LHCN-M2 (cell line): ENCODE measurements at regions not wholly inside any gene's neighbourhood (a gene's known extent, or its start where the extent isn't known, plus 50 kb on each side); places are given as distances from the start of the nearest gene placed in this dataset.
A peak's percentile ranks its signal among the peaks of the same experiment; 100 is the strongest.
"Not testable (repeated sequence)": the region's sequence is repeated elsewhere in the genome, so short reads cannot be mapped to it uniquely, and the experiment has no call there.

Source experiments
- DNase-seq: peaks from one replicate; pipeline ENCODE4 v3.0.0-alpha.2; 2012; ENCODE audit warnings: low read depth

- DNase-seq, result no peak
Observed at GRCh38 chr6:816510-817084, 123.7 kb upstream of the EXOC2 start.

- DNase-seq, result peak; percentile 6
Observed at GRCh38 chr6:815348-815738, 122.4 kb upstream of the EXOC2 start.

- no peak for DNase-seq
Observed at GRCh38 chr6:814378-815347, 121.7 kb upstream of the EXOC2 start.

- no peak for DNase-seq
Observed at GRCh38 chr6:811831-812230, 118.9 kb upstream of the EXOC2 start.

GRCh38 chr6:811191-811590, 118.3 kb upstream of the EXOC2 start:
- DNase-seq, result no peak

- no peak for DNase-seq
Observed at GRCh38 chr6:804771-805170, 111.8 kb upstream of the EXOC2 start.

- no peak for DNase-seq
Observed at GRCh38 chr6:804317-804716, 111.4 kb upstream of the EXOC2 start.

- no peak for DNase-seq
Observed at GRCh38 chr6:803191-803977, 110.4 kb upstream of the EXOC2 start.

GRCh38 chr6:802701-803100, 109.8 kb upstream of the EXOC2 start:
- no peak for DNase-seq

GRCh38 chr6:802223-802622, 109.3 kb upstream of the EXOC2 start:
- DNase-seq, result not testable (repeated sequence)

- DNase-seq, result no peak
Observed at GRCh38 chr6:799769-800168, 106.8 kb upstream of the EXOC2 start.

GRCh38 chr6:797479-798077, 104.6 kb upstream of the EXOC2 start:
- DNase-seq, result peak; percentile 35

- DNase-seq, result no peak
Observed at GRCh38 chr6:795046-795685, 102.2 kb upstream of the EXOC2 start.

- no peak for DNase-seq
Observed at GRCh38 chr6:793261-793660, 100.3 kb upstream of the EXOC2 start.

- no peak for DNase-seq
Observed at GRCh38 chr6:792662-793061, 99.7 kb upstream of the EXOC2 start.

- no peak for DNase-seq
Observed at GRCh38 chr6:788058-788457, 95.1 kb upstream of the EXOC2 start.

GRCh38 chr6:786946-787763, 94.2 kb upstream of the EXOC2 start:
- peak; percentile 16 for DNase-seq

GRCh38 chr6:783966-784735, 91.2 kb upstream of the EXOC2 start:
- DNase-seq, result no peak

- no peak for DNase-seq
Observed at GRCh38 chr6:782141-782540, 89.2 kb upstream of the EXOC2 start.
